PC-9 (cell line): ENCODE measurements at regions not wholly inside any gene's neighbourhood (a gene's known extent, or its start where the extent isn't known, plus 50 kb on each side); places are given as distances from the start of the nearest gene placed in this dataset.
"Not testable (repeated sequence)": the region's sequence is repeated elsewhere in the genome, so short reads cannot be mapped to it uniquely, and the experiment has no call there.

Source experiments
- CTCF ChIP-seq: fragments of 200-600 bp; sonication (generic); conservative IDR thresholded peaks from 2 replicates; pipeline ENCODE4 v1.6.1; 2017; ENCODE audit warnings: mixed run types, antibody characterized with exemption, mild to moderate bottlenecking, moderate library complexity
- EZH2 ChIP-seq: fragments of 200-600 bp; sonication (generic); IDR thresholded peaks from 2 replicates; pipeline ENCODE4 v1.8.0; 2017; ENCODE audit warnings: antibody characterized with exemption, low read depth

- TF ChIP-seq CTCF, EZH2: not testable (repeated sequence)
Measured at GRCh38 chr5:148889936-148890335, 63.5 kb downstream of the ADRB2 start.
